ENCODE measurements at regions not wholly inside any gene's neighbourhood (a gene's known extent, or its start where the extent isn't known, plus 50 kb on each side); places are given as distances from the start of the nearest gene placed in this dataset.

DNA sequence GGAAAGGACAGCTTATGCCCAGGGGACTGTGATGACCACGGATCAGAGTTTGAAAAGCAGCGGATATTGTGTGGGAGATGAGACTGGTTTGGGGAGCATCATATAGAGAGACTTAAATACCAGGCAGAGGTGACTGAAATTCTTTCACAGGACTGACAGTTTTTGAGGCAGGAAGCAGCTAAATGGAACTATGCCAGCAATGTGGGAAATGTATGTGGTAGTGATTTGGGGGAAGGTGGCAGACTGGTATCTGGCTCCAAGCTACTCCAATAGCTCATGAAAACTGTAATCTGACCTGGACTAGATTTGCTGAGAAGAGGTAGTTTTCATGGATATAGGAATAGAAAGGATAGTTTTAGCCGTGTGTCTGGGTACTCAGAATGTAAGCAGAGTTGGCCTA lies 592.6 kb downstream of the REEP3 start:
- TF ChIP-seq, protein P1, sequence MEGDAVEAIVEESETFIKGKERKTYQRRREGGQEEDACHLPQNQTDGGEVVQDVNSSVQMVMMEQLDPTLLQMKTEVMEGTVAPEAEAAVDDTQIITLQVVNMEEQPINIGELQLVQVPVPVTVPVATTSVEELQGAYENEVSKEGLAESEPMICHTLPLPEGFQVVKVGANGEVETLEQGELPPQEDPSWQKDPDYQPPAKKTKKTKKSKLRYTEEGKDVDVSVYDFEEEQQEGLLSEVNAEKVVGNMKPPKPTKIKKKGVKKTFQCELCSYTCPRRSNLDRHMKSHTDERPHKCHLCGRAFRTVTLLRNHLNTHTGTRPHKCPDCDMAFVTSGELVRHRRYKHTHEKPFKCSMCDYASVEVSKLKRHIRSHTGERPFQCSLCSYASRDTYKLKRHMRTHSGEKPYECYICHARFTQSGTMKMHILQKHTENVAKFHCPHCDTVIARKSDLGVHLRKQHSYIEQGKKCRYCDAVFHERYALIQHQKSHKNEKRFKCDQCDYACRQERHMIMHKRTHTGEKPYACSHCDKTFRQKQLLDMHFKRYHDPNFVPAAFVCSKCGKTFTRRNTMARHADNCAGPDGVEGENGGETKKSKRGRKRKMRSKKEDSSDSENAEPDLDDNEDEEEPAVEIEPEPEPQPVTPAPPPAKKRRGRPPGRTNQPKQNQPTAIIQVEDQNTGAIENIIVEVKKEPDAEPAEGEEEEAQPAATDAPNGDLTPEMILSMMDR (IDR thresholded peaks at IDR 0.05), result no peak
- no peak for TF ChIP-seq EP300 (IDR thresholded peaks at IDR 0.05)
